K562 (cell line): ENCODE measurements at regions not wholly inside any gene's neighbourhood (a gene's known extent, or its start where the extent isn't known, plus 50 kb on each side); places are given as distances from the start of the nearest gene placed in this dataset.

Source experiments
- CBX3 ChIP-seq, 2 experiments: IDR thresholded peaks; 1 replicate in 1 of 2; 2 replicates in 1 of 2; pipeline ENCODE4 v1.6.1; 2012; ENCODE audit warnings: inconsistent platforms in 2 of 2, low read length in 2 of 2, borderline replicate concordance in 1 of 2, control low read depth in 1 of 2
- EP300 ChIP-seq: IDR thresholded peaks from 2 replicates; pipeline ENCODE4 v1.6.1; 2012; ENCODE audit warnings: low read length, improper control_type of control experiment
- RAD51 ChIP-seq: fragments of 450-650 bp; IDR thresholded peaks from 2 replicates; pipeline ENCODE4 v1.7.1; 2016; ENCODE audit warnings: low read depth, mild to moderate bottlenecking, borderline replicate concordance
- ZNF431 ChIP-seq: sonication (generic); formaldehyde crosslinking; IDR thresholded peaks from 2 replicates; pipeline ENCODE4 v1.8.0; 2022; ENCODE audit warnings: mild to moderate bottlenecking, missing genetic modification reagents
- TF ChIP-seq, protein P1 (sequence below): sonication (generic); formaldehyde crosslinking; IDR thresholded peaks from 2 replicates; pipeline ENCODE4 v1.8.0; 2022; ENCODE audit warnings: mild to moderate bottlenecking, missing genetic modification reagents

DNA sequence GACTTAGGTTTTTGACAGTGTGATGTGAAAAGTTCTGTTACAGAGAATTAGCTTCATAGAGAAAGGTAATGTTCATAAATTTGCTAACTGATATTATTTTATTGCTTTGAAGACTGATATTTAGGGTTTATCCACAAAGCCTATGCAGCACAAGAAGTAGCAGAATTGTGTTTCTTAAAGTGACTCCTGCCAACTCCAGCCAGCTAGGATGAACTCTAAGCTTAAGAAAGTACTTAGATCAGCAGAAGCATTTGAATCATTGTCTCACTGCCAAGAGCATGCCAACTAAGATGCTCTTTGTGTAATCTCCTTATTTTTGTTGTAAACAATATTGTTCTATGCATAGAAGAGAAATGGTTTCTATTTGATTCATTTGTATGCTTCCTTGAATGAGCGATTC lies 589.4 kb upstream of the ADGRL4 start:
- TF ChIP-seq ZNF431 (CRISPR knock-in tag) (no peak), EP300 (no peak), CBX3 (IDR thresholded peaks at IDR 0.05; ENCODE audit: borderline replicate concordance in 1 of 2, low read length in 2 of 2) (no peak), RAD51 (no peak)
- TF ChIP-seq, protein P1, sequence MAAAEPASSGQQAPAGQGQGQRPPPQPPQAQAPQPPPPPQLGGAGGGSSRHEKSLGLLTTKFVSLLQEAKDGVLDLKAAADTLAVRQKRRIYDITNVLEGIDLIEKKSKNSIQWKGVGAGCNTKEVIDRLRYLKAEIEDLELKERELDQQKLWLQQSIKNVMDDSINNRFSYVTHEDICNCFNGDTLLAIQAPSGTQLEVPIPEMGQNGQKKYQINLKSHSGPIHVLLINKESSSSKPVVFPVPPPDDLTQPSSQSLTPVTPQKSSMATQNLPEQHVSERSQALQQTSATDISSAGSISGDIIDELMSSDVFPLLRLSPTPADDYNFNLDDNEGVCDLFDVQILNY (CRISPR knock-in tag) = no peak
